SK-N-SH treated with all-trans-retinoic acid at 6 μM for 48 hours (cell line): ENCODE measurements at regions not wholly inside any gene's neighbourhood (a gene's known extent, or its start where the extent isn't known, plus 50 kb on each side); places are given as distances from the start of the nearest gene placed in this dataset.

Experiments used
- ATAC-seq: fragments of 200-7000 bp; cut with Tn5 transposase; 3 replicates; pipeline ENCODE4 v1.9.1; 2020; ENCODE audit warnings: mild to moderate bottlenecking, moderate library complexity
- ARNTL ChIP-seq: fragments of 450-650 bp; formaldehyde crosslinking; IDR thresholded peaks from 2 replicates; pipeline ENCODE4 v1.5.0; 2020; ENCODE audit warnings: low read depth, mild to moderate bottlenecking, moderate library complexity, borderline replicate concordance
- BACH2 ChIP-seq: fragments of 250-450 bp; sonication (Bioruptor Pico); IDR thresholded peaks from 2 replicates; pipeline ENCODE4 v1.9.0; 2021; ENCODE audit warnings: mild to moderate bottlenecking, borderline replicate concordance
- CREB5 ChIP-seq: fragments of 250-450 bp; sonication (Bioruptor Pico); IDR thresholded peaks from 2 replicates; pipeline ENCODE4 v1.5.1; 2020; ENCODE audit warnings: low read depth, mild to moderate bottlenecking, moderate library complexity
- CSDC2 ChIP-seq: fragments of 250-450 bp; sonication (Bioruptor Pico); IDR thresholded peaks from 2 replicates; pipeline ENCODE4 v1.5.0; 2020; ENCODE audit warnings: mild to moderate bottlenecking, moderate library complexity
- GLIS3 ChIP-seq: fragments of 250-450 bp; sonication (Bioruptor Pico); IDR thresholded peaks from 2 replicates; pipeline ENCODE4 v1.5.0; 2020; ENCODE audit warnings: mild to moderate bottlenecking, moderate library complexity
- OSR1 ChIP-seq: fragments of 250-450 bp; sonication (Bioruptor Pico); IDR thresholded peaks from 2 replicates; pipeline ENCODE4 v1.8.0; 2022; ENCODE audit warnings: moderate library complexity, mild to moderate bottlenecking, inconsistent platforms
- POU6F1 ChIP-seq: fragments of 250-450 bp; sonication (Bioruptor Pico); IDR thresholded peaks from 2 replicates; pipeline ENCODE4 v1.8.0; 2021; ENCODE audit warnings: low read depth, mild to moderate bottlenecking, moderate library complexity, borderline replicate concordance
- PPARA ChIP-seq: fragments of 250-450 bp; sonication (Bioruptor Pico); IDR thresholded peaks from 2 replicates; pipeline ENCODE4 v1.5.0; 2020; ENCODE audit warnings: mild to moderate bottlenecking, borderline replicate concordance
- RARB ChIP-seq: fragments of 250-450 bp; sonication (Bioruptor Pico); IDR thresholded peaks from 2 replicates; pipeline ENCODE4 v1.8.0; 2021; ENCODE audit warnings: mild to moderate bottlenecking, moderate library complexity
- SNAI2 ChIP-seq: fragments of 250-450 bp; sonication (Bioruptor Pico); IDR thresholded peaks from 2 replicates; pipeline ENCODE4 v1.5.0; 2020; ENCODE audit warnings: mild to moderate bottlenecking, moderate library complexity
- ZFP30 ChIP-seq: fragments of 450-650 bp; formaldehyde crosslinking; IDR thresholded peaks from 2 replicates; pipeline ENCODE4 v1.5.0; 2022; ENCODE audit warnings: mild to moderate bottlenecking, moderate library complexity
- ZNF565 ChIP-seq: fragments of 450-650 bp; formaldehyde crosslinking; conservative IDR thresholded peaks from 2 replicates; pipeline ENCODE4 v1.5.0; 2020; ENCODE audit warnings: low read depth, mild to moderate bottlenecking, moderate library complexity
- ZNF70 ChIP-seq: fragments of 450-650 bp; formaldehyde crosslinking; IDR thresholded peaks from 2 replicates; pipeline ENCODE4 v1.5.0; 2020; ENCODE audit warnings: mild to moderate bottlenecking, moderate library complexity
- TF ChIP-seq, protein P1 (sequence below): fragments of 250-450 bp; sonication (Bioruptor Pico); IDR thresholded peaks from 2 replicates; pipeline ENCODE4 v1.5.0; 2020; ENCODE audit warnings: mild to moderate bottlenecking, moderate library complexity
- TF ChIP-seq, protein P2 (sequence below): fragments of 250-450 bp; sonication (Bioruptor Pico); IDR thresholded peaks from 2 replicates; pipeline ENCODE4 v1.5.1; 2021; ENCODE audit warnings: mild to moderate bottlenecking, moderate library complexity

DNA sequence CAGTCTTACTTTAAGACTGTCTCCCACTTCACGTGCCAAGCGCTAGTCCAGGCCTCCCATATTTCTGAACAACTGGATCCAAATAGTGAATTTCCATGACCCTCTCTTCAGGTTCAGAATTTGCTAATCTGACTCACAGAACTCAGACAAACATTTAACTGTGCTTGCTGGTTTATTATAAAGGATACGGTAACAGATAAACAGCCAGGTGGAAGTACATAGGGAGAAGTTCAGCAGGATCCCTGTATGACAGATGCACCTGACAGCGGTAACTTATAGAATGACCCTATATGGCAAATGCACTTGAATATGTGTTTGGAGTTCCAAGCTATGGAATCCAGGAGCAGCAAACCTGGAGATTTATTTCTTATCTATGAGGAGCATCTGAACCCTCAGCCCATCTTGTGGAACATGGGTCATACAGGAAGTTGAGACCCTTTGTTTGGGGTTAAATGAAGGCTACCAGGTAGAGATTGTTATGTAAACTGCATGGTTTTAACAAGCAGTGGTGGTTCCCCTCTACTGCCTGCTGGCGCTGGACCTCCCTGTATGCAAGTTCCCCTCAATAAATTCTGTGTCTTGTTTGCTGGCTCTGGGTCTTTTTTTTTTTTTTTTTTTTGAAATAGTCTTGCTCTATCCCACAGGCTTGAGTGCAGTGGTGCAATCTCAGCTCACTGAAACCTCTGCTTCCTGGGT, 622.6 kb downstream of the KCNJ2 start:
- ATAC-seq: no peak
- TF ChIP-seq ZFP30 (CRISPR knock-in tag) (no peak), CREB5 (no peak), CSDC2 (CRISPR knock-in tag) (no peak), BACH2 (CRISPR knock-in tag) (no peak), ZNF70 (CRISPR knock-in tag) (no peak)
- TF ChIP-seq, protein P1, sequence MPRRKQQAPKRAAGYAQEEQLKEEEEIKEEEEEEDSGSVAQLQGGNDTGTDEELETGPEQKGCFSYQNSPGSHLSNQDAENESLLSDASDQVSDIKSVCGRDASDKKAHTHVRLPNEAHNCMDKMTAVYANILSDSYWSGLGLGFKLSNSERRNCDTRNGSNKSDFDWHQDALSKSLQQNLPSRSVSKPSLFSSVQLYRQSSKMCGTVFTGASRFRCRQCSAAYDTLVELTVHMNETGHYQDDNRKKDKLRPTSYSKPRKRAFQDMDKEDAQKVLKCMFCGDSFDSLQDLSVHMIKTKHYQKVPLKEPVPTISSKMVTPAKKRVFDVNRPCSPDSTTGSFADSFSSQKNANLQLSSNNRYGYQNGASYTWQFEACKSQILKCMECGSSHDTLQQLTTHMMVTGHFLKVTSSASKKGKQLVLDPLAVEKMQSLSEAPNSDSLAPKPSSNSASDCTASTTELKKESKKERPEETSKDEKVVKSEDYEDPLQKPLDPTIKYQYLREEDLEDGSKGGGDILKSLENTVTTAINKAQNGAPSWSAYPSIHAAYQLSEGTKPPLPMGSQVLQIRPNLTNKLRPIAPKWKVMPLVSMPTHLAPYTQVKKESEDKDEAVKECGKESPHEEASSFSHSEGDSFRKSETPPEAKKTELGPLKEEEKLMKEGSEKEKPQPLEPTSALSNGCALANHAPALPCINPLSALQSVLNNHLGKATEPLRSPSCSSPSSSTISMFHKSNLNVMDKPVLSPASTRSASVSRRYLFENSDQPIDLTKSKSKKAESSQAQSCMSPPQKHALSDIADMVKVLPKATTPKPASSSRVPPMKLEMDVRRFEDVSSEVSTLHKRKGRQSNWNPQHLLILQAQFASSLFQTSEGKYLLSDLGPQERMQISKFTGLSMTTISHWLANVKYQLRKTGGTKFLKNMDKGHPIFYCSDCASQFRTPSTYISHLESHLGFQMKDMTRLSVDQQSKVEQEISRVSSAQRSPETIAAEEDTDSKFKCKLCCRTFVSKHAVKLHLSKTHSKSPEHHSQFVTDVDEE (CRISPR knock-in tag): no peak

GRCh38 chr17:70794738-70795137, 625.4 kb downstream of the KCNJ2 start:
- TF ChIP-seq CREB5: no peak
- no peak for TF ChIP-seq ZNF70 (CRISPR knock-in tag)
- TF ChIP-seq PPARA (CRISPR knock-in tag): no peak
- TF ChIP-seq, protein P2, sequence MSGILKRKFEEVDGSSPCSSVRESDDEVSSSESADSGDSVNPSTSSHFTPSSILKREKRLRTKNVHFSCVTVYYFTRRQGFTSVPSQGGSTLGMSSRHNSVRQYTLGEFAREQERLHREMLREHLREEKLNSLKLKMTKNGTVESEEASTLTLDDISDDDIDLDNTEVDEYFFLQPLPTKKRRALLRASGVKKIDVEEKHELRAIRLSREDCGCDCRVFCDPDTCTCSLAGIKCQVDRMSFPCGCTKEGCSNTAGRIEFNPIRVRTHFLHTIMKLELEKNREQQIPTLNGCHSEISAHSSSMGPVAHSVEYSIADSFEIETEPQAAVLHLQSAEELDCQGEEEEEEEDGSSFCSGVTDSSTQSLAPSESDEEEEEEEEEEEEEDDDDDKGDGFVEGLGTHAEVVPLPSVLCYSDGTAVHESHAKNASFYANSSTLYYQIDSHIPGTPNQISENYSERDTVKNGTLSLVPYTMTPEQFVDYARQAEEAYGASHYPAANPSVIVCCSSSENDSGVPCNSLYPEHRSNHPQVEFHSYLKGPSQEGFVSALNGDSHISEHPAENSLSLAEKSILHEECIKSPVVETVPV (CRISPR knock-in tag): no peak
- TF ChIP-seq, all 23 proteins: peak for 0
- no peak for ATAC-seq

GRCh38 chr17:70795620-70796019, 626.3 kb downstream of the KCNJ2 start:
- TF ChIP-seq BACH2 (CRISPR knock-in tag) (no peak), PPARA (CRISPR knock-in tag) (no peak), ZNF70 (CRISPR knock-in tag) (no peak), SNAI2 (no peak), RARB (no peak), ARNTL (CRISPR knock-in tag) (no peak), CSDC2 (CRISPR knock-in tag) (no peak), ZFP30 (CRISPR knock-in tag) (no peak), GLIS3 (CRISPR knock-in tag) (no peak), ZNF565 (CRISPR knock-in tag) (no peak), OSR1 (no peak), POU6F1 (CRISPR knock-in tag) (no peak)
- TF ChIP-seq, protein P1 (CRISPR knock-in tag): no peak
- ATAC-seq: no peak
